DMS53 (cell line): ENCODE measurements at regions not wholly inside any gene's neighbourhood (a gene's known extent, or its start where the extent isn't known, plus 50 kb on each side); places are given as distances from the start of the nearest gene placed in this dataset.

Source experiments
- DNase-seq: peaks from one replicate; lab custom pipeline; 2025; lab: John Stamatoyannopoulos, UW

- no peak for DNase-seq
Observed at GRCh38 chr4:137631605-137632004, 99.3 kb upstream of the PCDH18 start.

- no peak for DNase-seq
Observed at GRCh38 chr4:137630252-137630651, 98.0 kb upstream of the PCDH18 start.

GRCh38 chr4:137627739-137628460 is 95.6 kb upstream of the PCDH18 start:
- DNase-seq: no peak

DNA sequence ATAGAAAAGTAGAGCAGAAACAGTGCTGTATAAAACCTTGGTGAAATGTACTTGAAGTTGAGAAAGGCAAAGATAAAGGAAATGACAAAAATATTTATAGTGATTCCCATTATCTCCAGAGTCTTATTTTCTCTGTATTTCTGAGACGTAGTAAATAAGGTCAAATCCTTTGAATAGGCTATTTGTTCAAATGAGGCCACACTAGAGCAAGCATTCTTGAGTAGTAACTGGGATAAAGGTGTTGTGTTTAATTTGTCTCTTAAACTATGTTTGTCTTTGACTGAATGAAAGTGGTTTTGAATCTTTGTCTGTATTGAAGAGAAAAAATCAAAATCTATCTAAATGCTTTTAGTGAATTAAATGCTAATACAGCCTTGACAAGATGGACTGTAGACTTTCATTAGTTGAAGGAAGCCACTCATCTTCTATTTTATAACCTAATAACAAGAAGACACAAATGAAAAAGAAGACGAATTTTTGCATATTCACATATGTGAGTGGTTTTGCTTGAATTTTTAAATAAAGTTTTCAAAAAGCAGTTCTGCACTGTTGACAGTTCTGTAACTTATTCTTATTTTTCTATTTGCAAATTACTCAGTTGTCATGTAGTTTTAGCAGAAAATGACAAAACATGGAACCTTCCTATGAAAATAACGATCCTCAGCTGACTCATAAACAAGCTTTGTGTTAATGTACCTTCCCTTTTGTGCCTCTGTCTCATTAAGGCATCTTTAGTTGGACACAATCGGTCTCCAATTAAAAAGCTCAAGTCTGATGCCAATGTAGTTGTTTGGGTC is 94.8 kb upstream of the PCDH18 start:
- DNase-seq: no peak

GRCh38 chr4:137623013-137623412 is 90.7 kb upstream of the PCDH18 start:
- peak; percentile 44 for DNase-seq

DNA sequence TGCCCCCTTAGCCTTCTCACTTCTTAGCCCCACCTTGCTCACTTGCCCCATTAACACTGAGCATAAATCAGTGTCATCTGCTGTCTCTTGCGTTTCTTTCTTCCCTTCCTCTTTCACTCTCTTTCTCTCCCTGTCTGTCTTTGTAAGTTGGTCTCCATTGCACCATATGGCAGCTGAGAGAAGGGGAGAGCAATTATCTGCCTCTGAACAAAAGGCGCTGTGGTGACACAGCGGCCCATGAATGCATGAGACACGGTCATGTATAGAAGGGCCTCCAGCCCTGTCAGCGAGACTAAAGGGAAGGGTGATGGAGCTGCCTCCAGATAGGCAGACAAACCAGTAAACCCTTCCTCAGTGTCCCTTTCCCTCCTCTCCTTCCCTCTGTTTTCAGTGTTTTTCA is 88.8 kb upstream of the PCDH18 start:
- peak; percentile 2 for DNase-seq

- peak; percentile 83 for DNase-seq
Observed at GRCh38 chr4:137614491-137614890, 82.2 kb upstream of the PCDH18 start.

- no peak for DNase-seq
Observed at GRCh38 chr4:137611998-137612700, 79.9 kb upstream of the PCDH18 start.

- DNase-seq: peak; percentile 20
Observed at GRCh38 chr4:137610960-137611359, 78.7 kb upstream of the PCDH18 start.

DNA sequence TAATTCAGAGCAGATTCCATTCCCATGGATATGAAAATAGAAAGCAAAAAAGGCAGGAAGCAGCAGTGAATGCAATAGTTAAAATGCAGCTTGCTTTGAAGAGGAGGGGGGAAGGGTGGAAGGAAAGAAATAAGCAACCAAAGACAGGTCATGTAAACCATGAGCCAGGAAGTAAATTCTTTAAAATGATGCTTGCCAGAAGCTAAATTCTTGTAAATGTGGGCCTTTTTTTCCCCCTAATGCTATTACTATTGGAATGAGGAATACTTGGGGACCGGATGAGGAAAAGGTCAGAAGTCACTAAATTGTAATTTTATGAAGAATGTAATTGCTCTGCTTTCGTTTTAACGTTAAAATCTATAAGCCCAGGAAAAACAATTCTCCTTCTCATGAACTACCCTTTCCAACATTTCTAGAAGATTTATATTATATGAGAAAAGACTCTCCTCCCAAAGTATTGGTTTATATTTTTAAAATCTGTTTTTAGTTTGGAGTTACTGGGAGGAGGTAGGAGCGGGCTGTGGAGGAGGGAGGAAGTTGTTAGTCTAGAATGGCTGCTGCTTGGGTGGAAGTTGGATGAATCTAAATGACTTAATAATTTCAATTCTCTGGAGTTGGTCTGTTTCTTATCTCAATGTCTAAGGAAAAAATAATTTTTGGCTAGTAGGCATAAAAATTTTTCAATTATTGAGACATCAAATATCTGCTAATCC is 77.6 kb upstream of the PCDH18 start:
- peak; percentile 2 for DNase-seq

DNA sequence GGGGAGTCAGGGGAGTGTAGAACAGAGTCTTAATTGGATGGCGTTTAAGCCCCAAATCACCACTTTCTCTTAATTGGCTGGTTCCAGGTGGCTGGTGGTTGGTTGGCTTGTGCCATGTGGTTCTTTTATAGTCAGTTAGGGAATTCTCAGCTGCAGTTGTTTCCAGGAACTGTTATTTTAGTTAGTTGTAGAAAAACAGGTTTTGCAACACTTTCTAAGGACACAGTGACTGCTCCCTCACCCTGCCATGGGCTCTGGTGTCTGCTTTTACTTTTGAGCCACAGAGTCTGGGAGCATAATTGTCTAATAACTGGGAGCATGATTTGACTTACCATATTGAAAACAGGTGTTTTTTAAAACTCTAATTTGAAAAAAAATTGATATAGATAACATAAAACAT is 75.8 kb upstream of the PCDH18 start:
- DNase-seq: peak; percentile 79

GRCh38 chr4:137602436-137602835 is 70.1 kb upstream of the PCDH18 start:
- DNase-seq: no peak

DNA sequence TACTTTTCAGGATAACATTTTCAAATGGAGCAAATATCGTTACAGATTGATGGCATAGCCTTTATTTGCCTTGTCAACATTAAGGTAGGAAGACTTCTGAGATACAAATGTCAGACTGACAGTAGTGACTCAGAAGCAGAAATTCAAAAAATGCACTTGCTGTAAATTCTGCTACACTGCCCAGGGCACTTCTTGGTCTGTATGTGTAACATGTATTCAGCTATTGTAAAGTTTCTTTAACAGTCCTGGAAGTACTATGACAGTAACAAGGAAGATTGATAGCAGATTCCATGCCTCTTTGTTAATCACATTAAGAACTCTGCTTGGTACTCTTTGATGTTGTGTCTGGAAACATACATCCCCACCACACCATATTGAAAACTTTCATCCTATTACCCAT is 69.6 kb upstream of the PCDH18 start:
- peak; percentile 5 for DNase-seq

DNA sequence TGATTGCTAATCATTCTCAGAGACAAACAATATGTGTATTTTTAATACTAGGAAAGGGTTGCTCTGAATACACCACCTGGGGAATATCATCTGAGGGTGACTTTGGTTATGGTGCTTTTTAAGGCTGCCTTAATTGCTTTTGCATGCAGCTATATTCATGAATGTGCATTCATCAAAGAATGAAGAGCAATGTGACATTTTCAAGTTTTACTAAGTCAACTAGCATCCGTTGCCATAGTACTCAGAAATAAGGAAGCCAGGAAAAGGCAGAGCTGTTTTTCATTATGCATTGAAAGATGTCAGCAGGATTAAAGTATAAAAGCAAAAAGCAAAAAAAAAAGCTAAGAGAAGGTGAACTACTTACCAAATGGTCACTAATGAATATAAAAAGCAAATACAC is 67.4 kb upstream of the PCDH18 start:
- no peak for DNase-seq

DNA sequence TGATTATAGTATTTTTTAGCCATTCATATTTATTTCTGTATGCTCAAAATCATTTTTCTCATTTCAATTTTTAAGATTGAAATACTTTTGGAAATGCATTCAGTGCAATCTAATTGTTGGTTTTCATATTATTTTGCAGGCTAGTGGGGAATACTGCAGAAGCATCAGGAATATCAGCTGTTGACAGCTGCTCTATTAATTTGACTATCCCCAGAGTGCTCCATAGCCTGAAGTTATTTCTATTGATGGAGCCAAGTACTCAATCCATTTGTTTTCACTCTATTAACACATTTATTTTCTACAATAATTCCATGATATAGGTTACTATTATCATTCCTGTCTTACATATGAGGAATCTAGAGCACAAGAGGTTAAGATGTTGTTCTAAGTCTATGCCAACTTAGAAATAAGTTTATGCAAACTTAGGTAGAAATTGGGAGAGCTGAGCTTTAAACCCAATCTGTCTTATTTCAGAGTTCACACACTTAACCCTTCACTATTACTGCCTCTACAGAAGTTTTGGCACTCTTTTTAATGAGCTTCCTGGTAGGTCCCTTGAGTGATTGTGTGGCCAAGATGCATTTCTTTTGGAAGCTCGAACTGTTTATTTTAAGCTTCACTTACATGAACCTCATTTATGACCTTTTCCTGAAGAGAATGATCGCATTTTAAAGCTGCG is 65.6 kb upstream of the PCDH18 start:
- DNase-seq: no peak

DNA sequence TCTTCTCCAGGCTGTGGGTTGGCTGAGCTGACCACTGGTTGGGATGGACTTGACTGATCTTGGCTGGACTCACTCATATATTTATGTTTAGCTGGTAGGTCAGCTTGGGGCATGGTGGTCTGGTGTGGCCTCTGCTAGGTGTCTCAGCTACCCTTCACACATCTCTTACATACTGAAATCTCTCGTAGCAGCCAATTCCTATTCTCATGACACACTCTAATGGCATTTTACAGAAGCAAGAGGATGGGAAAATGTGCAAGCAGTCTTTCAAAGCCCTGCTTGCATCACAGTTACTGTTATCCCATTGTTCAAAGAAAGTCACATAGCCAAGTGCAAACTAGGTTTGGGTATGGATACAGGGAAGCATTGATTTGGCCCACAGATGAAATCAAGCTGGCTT is 55.5 kb upstream of the PCDH18 start:
- no peak for DNase-seq

- DNase-seq: no peak
Observed at GRCh38 chr4:137583671-137584070, 51.4 kb upstream of the PCDH18 start.
